SJCRH30 (cell line): ENCODE measurements at regions not wholly inside any gene's neighbourhood (a gene's known extent, or its start where the extent isn't known, plus 50 kb on each side); places are given as distances from the start of the nearest gene placed in this dataset.

ENCODE experiments used
- DNase-seq, 2 experiments: peaks; one replicate each; pipeline ENCODE4 v3.0.0-alpha.2; 2015 to 2020
- H3K27ac ChIP-seq: fragments of 250-450 bp; sonication (Bioruptor Pico); 2 replicates; pipeline ENCODE4 v1.5.1; 2020; ENCODE audit warnings: mild to moderate bottlenecking, moderate library complexity
- H3K27me3 ChIP-seq: fragments of 250-450 bp; sonication (Bioruptor Pico); 2 replicates; pipeline ENCODE4 v1.5.1; 2020; ENCODE audit warnings: mild to moderate bottlenecking, moderate library complexity
- H3K36me3 ChIP-seq: fragments of 250-450 bp; sonication (Bioruptor Pico); 2 replicates; pipeline ENCODE4 v1.5.1; 2020; ENCODE audit warnings: mild to moderate bottlenecking, moderate library complexity
- H3K4me1 ChIP-seq: fragments of 250-450 bp; sonication (Bioruptor Pico); 2 replicates; pipeline ENCODE4 v1.5.1; 2020; ENCODE audit warnings: mild to moderate bottlenecking, moderate library complexity
- H3K4me3 ChIP-seq: fragments of 250-450 bp; sonication (Bioruptor Pico); 2 replicates; pipeline ENCODE4 v1.5.1; 2020; ENCODE audit warnings: mild to moderate bottlenecking, moderate library complexity
- H3K9me3 ChIP-seq: fragments of 250-450 bp; sonication (Bioruptor Pico); replicated peaks from 2 replicates; pipeline ENCODE4 v1.5.1; 2020; ENCODE audit warnings: mild to moderate bottlenecking, moderate library complexity

DNA sequence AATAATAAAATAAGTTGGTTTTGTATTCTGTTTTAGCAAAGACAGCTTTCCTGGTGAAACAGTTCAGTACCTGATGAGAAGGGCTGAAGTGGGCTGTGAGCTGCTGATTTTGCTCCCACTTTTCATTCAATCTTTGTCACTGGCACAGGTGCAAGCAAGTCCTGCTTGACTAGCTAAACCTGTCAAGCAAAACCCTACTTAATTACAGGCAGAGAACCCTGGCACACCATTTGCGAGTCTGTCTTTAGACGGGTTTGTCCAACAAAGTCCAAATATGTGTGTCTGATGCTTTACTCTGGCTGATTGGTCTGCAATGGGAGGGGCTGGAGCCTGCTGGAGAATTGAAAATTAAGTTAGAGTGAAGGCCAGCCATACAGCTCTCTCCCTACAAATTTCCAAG, 267.2 kb downstream of the EPHA4 start:
- no peaks in the 10 kb centered on the region for H3K4me1 ChIP-seq
- no peak overlapping the region for H3K4me3 ChIP-seq
- DNase-seq = no peak
- H3K27ac ChIP-seq = no peak overlapping the region
- no peaks in the 10 kb centered on the region for H3K36me3 ChIP-seq
- no peaks in the 10 kb centered on the region; the same call in 1 of the 2 replicates for H3K27me3 ChIP-seq
- no peaks in the 10 kb centered on the region for H3K9me3 ChIP-seq

DNA sequence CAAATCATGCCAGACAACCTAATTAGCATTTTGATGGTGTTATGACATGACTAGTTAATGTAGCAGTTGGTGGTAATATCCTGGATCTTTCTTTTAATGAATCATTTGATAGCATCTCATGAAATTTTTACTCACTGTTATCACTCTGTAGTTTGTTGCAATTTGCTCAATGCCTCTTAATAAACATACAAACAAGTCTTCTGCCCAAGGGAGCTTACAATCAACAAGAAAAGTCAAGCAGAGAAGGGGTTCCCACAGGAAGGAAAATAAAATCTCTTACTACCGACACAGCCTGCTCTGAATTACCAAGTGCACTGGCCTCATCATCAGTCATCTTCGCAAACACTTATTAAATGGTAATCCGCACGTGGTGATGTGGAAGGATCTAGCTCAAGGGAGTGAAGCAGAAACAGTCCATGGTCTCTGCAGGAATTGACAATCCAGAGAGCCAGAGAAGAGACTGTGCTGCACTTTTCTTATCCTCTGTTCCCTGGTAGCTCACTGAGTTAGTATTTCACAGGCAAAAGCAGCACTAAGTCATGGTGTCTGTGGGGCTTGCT, 263.5 kb downstream of the EPHA4 start:
- Histone ChIP-seq H3K27ac (no peak overlapping the region), H3K9me3 (no peaks in the 10 kb centered on the region), H3K4me1 (peaks cover 13% of the 10 kb centered on the region), H3K36me3 (no peaks in the 10 kb centered on the region), H3K4me3 (no peak overlapping the region), H3K27me3 (no peaks in the 10 kb centered on the region; the same call in 1 of the 2 replicates)
- DNase-seq = no peak

DNA sequence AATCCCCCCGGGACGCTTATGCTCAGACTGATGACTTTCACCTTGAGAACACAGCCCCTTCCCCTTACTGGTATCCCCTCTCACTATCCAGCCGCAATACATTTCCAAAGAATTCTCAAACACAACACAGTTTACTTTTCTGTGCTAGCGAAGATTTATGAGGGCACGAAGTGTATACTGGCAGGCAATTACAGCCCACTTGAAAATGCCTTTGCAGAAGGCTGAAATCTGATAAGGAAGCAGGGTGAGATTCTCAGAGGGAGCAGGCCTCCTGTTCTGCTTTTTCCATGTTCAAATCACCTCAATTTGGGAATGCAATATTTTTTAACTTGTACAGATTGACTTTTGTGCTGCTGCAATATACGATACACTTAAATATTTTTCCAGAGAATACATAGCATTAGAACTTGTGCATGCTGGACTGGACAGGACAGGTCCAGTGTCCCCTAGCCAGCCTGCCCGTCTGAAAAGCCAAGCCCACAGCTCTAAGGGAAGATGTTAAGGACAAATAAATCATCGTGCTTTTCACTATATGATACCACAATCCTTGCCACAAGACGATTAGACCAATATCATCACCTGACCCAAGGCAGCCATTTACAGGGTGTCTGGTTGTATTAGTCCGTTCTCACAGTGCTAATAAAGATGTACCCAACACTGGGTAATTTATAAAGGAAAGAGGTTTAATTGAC, 262.1 kb downstream of the EPHA4 start:
- Histone ChIP-seq H3K4me1 (peaks cover 13% of the 10 kb centered on the region), H3K4me3 (no peak overlapping the region), H3K27me3 (no peaks in the 10 kb centered on the region), H3K9me3 (no peaks in the 10 kb centered on the region), H3K27ac (peak overlapping the region; percentile 31; the same call in 1 of the 2 replicates), H3K36me3 (no peaks in the 10 kb centered on the region)
- no peak for DNase-seq

DNA sequence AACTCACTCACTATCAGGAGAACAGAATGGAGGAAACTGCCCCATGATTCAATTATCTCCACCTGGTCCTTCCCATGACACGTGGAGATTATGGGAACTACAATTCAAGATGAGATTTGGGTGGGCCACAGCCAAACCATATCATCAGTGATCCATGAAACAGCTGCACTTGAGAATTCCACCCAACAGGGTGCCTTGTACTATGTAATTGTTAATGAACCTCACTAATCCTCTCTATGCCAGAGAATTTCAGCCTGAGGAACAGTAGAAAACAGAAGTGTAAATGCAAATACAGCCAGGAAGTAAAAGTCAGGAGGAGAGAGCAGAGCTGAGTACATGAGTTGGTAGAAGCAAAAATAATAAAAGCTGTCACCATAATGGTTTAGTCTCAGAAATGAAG, 261.4 kb downstream of the EPHA4 start:
- no peaks in the 10 kb centered on the region for H3K27me3 ChIP-seq
- no peaks in the 10 kb centered on the region for H3K9me3 ChIP-seq
- peak; percentile 45 to 71 for DNase-seq
- peaks cover 13% of the 10 kb centered on the region for H3K4me1 ChIP-seq
- no peaks in the 10 kb centered on the region for H3K36me3 ChIP-seq
- no peak overlapping the region for H3K4me3 ChIP-seq
- H3K27ac ChIP-seq = peak overlapping the region; percentile 31; the same call in 1 of the 2 replicates

DNA sequence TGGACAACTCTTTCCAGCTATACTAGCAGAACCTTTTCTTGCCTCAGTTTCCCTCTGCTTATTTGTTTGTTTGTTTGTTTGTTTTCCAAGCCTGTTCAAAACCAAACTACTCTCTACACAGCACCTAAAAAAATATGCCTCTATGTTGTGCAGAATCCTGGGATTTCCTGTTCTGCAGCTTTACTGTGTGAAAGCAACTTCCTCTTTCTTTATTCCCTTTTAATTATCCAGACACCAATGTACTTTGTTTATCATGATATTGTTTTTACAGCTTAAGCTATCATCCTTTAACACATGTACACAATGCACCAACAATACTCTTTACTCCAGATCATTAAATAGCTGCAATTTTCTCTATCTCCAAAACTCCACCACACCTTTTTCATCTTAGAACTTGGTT, 259.5 kb downstream of the EPHA4 start:
- no peaks in the 10 kb centered on the region for H3K9me3 ChIP-seq
- no peaks in the 10 kb centered on the region for H3K27me3 ChIP-seq
- no peaks in the 10 kb centered on the region for H3K36me3 ChIP-seq
- no peak overlapping the region for H3K4me3 ChIP-seq
- DNase-seq = no peak
- H3K4me1 ChIP-seq = peaks cover 13% of the 10 kb centered on the region
- no peak overlapping the region for H3K27ac ChIP-seq

DNA sequence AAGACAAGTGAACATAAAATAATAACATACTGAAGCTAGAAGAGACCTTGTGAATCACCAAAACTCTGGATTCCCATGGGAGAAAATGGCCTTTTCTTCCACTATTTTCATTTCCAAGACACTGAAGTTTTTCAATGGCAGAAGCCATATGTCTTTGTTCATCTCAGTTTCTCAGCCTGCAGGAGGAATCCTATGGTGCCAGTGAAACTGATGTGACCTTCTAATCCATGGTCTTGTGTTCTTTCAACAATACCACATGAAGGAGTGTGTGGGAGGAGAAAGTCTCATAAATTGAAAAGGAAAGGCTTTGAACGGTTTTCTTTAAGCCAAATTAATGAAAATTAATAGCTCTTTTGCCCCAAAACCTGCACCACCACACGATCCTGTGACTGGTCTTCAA, 257.3 kb downstream of the EPHA4 start:
- Histone ChIP-seq H3K9me3 (no peaks in the 10 kb centered on the region), H3K4me1 (peaks cover 13% of the 10 kb centered on the region), H3K27me3 (no peaks in the 10 kb centered on the region), H3K36me3 (no peaks in the 10 kb centered on the region), H3K4me3 (no peak overlapping the region), H3K27ac (no peak overlapping the region)
- DNase-seq = no peak

DNA sequence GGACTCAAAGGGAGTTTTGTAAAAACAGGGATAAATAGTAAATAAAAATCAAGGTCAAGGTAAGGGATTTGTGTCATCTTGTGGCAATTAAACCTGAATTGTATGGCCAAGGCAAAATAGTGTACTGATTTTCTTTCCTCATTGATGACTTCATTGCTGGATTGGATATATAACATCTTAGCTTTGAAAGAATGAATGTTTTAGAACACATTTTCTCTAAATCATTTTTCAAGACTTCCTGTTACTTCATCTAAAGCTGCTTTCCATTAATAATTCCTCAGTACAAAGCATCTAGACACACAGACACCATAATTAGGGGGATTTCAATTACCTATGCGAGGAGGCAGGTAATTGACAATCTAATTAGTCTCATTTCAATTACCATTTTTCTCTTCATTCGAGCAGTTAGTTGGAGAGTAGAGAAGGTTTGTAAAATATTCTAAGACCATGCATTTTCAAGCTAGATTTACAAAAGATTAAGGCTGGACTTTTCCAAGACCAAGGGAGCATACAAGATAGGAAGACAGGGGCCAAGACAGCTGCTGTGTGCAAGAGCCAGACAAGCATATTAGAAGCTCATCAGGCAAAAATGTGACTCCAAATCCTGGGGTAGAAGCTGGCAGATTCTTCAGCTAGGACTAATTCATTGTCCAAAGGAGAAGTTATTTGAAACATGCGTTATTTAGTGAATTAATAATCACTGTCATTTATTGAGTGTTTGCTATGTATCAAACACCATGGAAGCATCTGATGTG, 253.6 kb downstream of the EPHA4 start:
- Histone ChIP-seq H3K36me3 (no peaks in the 10 kb centered on the region), H3K9me3 (no peaks in the 10 kb centered on the region), H3K4me3 (no peak overlapping the region), H3K27ac (no peak overlapping the region), H3K4me1 (no peaks in the 10 kb centered on the region), H3K27me3 (no peaks in the 10 kb centered on the region)
- no peak for DNase-seq

DNA sequence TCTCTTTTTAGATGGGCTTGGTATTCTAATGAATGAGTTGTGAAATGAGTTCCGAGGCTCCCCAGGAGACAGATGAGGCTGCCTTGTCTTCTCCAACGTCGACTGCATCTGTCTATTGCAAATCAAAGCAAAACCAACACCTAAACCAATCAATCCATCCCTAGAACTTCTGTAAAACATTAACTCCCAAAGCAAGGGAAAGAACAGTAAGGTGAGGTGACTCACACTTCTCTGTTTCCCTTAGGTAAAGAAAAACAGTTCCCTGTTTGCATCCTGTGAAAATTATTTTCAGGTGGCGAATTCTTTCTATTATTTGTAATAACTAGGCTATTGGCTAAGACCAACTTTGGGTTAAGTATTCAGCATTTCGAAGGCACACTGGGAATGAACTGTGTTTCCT, 249.4 kb downstream of the EPHA4 start:
- H3K9me3 ChIP-seq = no peaks in the 10 kb centered on the region
- H3K4me1 ChIP-seq = no peaks in the 10 kb centered on the region
- no peaks in the 10 kb centered on the region for H3K27me3 ChIP-seq
- H3K27ac ChIP-seq = no peak overlapping the region
- H3K36me3 ChIP-seq = no peaks in the 10 kb centered on the region
- no peak for DNase-seq
- H3K4me3 ChIP-seq = no peak overlapping the region

DNA sequence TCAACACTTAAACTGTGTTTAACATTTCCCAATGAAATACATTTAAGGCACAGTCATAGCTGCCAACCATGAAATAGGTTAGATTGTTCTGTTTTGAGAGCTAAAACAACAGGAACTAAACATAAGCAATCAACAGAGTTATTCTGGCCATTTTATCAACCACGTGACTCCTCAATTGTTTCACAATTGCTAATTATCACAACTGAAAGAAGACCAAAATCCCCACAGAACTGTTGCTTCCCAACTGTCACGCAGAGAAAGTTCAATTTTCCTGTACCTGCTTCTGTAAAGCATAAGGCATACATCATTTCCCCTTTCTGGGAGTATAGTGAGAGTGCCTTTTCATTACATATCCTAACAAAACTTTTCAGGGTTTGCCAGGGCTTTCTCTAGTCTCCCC, 248.6 kb downstream of the EPHA4 start:
- H3K27me3 ChIP-seq = no peaks in the 10 kb centered on the region
- no peak overlapping the region for H3K27ac ChIP-seq
- H3K4me1 ChIP-seq = no peaks in the 10 kb centered on the region
- no peak for DNase-seq
- H3K9me3 ChIP-seq = no peaks in the 10 kb centered on the region
- H3K36me3 ChIP-seq = no peaks in the 10 kb centered on the region
- no peak overlapping the region for H3K4me3 ChIP-seq

DNA sequence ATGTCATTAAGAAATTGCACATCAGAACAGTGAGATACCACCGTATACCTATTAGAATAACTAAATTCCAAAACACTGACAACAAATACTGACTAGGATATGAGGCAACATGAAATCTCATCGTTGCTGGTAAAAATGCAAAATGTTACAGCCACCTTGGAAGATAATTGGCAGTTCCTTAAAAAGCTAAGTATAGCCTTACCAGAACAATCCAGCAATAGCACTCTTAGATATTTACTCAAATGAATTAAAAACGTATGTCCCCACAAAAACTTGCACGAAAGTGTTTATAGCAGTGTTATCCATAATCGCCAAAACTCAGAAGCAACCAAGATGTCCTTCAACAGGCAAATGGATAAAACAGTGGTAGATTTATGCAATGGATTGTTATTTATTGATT, 241.7 kb downstream of the EPHA4 start:
- H3K4me3 ChIP-seq = no peak overlapping the region
- DNase-seq = no peak
- no peaks in the 10 kb centered on the region for H3K27me3 ChIP-seq
- H3K4me1 ChIP-seq = no peaks in the 10 kb centered on the region
- H3K9me3 ChIP-seq = no peaks in the 10 kb centered on the region
- no peak overlapping the region for H3K27ac ChIP-seq
- H3K36me3 ChIP-seq = no peaks in the 10 kb centered on the region

DNA sequence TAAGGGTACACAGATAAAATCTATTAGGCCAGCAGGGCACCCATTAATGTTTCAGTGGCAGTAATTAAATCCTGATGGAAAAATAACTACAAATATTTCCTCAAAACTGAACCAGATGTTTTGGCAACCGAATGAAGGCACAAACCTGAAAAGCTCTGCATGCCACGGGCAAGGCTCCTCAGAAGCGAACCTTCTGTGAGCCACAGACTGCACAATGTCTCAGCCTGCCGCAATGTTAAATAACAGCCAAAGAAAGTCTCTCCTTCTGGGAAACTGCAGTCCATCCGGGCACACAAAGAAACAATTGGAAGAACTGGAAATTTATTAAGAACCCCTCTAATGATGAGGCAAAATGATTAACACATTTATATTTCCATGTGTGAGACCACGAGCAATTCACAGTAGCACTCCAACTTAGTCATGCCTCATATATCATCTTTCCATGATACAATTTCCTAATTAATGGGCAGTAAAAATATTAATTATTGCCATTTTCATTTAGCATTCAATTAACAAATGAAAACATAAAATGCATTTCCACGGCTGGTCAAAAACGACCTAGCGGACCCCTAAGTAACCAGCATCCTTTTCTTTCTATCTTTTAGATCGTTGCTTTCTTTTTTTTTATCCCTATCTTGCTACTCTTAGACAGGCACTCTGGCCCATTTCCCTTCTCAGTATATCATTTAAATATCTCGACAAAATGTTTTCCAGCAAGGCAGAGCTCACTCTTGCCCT, 237.5 kb downstream of the EPHA4 start:
- H3K9me3 ChIP-seq = no peaks in the 10 kb centered on the region
- H3K4me1 ChIP-seq = no peaks in the 10 kb centered on the region
- H3K27me3 ChIP-seq = no peaks in the 10 kb centered on the region
- H3K27ac ChIP-seq = no peak overlapping the region
- no peak overlapping the region for H3K4me3 ChIP-seq
- no peak for DNase-seq
- H3K36me3 ChIP-seq = no peaks in the 10 kb centered on the region

DNA sequence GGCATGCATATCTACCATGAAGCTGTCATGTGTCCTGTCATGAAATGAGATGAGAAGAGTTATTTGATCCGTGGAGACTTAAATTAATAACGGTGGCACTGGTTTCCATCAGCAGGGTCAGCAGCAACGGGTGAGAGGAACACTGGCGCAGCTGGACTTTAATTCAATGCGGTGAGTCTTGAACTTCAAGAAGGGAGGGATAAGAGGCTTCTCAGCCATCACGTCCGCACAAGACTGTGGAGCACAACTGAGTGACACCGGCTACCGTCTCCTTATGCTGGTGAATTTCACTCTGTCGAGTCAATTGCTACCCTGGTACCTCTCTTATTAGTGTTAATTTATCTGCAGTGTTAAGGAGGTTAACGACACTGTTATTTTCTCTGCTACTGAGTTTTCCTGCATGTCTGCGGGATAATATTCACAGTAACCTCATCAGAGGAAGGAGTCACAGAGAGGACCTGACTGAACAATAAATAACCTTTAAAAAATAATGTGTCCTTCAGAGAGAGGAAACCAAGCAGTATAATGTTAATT, 236.8 kb downstream of the EPHA4 start:
- H3K9me3 ChIP-seq = no peaks in the 10 kb centered on the region
- H3K4me3 ChIP-seq = no peak overlapping the region
- H3K27ac ChIP-seq = no peak overlapping the region
- H3K4me1 ChIP-seq = no peaks in the 10 kb centered on the region
- no peaks in the 10 kb centered on the region for H3K27me3 ChIP-seq
- DNase-seq = no peak
- H3K36me3 ChIP-seq = no peaks in the 10 kb centered on the region

DNA sequence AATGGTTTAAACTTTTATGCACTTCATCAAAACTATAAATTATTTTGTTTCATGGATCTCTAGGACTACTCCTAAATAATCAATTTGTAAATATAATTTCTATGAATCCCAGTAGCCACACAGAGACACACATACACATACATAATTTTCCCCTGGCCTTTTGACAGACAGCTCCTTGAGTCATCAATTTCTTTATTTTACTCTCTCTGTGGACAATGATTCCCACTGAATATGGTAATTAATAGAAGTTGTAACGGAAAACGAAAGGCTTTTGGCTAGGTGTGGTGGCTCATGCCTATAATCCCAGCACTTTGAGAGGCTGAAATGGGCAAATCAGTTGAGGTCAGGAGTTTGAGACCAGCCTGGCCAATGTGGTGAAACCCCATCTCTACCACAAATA, 235.1 kb downstream of the EPHA4 start:
- H3K27ac ChIP-seq = no peak overlapping the region
- no peaks in the 10 kb centered on the region for H3K36me3 ChIP-seq
- no peaks in the 10 kb centered on the region for H3K9me3 ChIP-seq
- DNase-seq = no peak
- no peak overlapping the region for H3K4me3 ChIP-seq
- no peaks in the 10 kb centered on the region for H3K27me3 ChIP-seq
- no peaks in the 10 kb centered on the region for H3K4me1 ChIP-seq

DNA sequence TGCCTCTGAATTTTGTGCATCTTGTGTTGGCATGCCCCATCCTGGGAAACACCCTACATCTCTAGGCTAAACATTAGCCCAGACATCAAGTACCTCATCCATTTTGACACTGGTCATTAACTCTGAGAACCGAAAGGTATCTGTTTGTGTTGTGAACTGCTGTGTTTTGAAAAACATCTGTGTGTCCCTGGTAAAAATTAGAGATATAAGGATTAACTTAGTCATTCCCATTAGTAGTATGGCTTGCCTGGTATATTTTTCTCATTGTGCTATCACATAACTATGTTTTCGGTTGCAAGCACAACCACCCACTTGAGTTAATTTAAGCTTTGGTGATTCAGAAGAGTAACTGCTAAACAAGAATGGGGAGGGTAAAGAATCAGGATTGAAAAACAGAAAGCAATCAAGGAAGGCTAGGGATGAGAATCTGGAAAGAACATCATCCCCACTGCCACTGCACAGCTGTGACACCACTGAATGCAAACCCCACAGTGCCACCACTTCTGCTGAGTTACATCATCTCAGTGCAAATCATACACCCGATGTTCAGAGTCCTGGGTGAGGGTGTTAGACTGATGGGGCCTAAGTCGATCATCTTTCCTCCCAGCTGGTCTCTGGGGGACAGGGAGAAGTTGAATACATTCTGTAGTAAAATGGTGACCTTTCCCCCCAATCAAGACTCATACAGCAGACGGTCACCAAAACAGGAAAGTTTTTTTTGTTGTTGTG, 234.0 kb downstream of the EPHA4 start:
- Histone ChIP-seq H3K9me3 (no peaks in the 10 kb centered on the region), H3K36me3 (no peaks in the 10 kb centered on the region), H3K4me3 (no peak overlapping the region), H3K4me1 (no peaks in the 10 kb centered on the region), H3K27ac (no peak overlapping the region), H3K27me3 (no peaks in the 10 kb centered on the region)
- no peak for DNase-seq
